SKM-1 treated with dmso at 0.1 percent for 144 hours (cell line): ENCODE measurements at regions not wholly inside any gene's neighbourhood (a gene's known extent, or its start where the extent isn't known, plus 50 kb on each side); places are given as distances from the start of the nearest gene placed in this dataset.

ENCODE experiments used
- DNase-seq: peaks from one replicate; lab custom pipeline; 2025; ENCODE audit not compliant: unreplicated experiment; lab: John Stamatoyannopoulos, UW

DNA sequence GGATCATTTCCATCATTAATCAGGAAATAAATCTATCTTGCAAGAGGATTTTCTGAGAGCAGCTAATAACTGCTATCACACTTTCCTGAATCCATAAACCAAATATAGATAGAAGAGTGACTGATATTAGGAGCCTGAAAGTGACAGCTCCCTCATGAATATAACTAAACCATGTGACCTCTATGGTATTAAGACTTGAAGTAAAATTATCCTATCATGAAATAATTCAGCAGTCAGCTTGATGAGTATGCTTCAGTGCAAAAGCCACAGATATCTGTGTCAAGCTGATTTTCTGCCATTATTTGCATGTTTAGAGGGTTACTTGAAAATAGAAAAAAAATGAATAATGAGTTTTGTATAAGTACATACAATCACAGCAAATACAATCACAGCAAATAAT, 80.1 kb upstream of the PPP1R3A start:
- DNase-seq: no peak

DNA sequence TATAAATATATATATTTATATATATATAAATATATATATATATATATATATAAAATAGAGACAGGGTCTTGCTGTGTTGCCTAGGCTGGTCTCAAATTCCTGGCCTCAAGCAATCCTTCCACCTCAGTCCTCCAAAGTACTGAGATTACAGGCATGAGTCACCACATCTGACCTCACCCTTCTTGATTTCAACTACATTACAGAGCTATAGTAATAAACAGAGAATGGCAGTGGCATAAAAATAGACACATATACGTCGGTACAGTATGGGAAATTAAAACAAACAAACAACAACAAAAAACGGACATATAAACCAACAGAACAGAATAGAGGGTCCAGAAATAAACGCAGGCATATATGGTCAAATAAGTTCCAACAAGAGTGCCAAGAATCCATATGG, 77.6 kb upstream of the PPP1R3A start:
- no peak for DNase-seq

DNA sequence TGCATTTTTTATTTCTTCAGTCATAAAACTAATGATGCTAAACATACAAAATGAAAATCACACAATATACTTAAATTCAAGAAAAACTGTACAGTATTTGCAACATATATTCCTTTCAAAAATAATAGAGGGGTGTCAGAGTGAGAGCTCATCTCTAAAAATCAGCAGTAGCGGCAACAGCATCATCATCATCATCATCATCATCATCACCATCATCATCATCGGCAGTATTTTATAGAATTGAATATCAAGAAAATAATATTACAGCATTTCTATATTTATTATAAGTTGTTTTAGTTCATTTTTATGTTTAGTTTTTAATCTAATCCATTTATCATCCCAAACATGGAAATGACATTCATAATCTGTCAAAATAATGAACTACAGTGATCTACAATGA, 67.4 kb upstream of the PPP1R3A start:
- DNase-seq: no peak

DNA sequence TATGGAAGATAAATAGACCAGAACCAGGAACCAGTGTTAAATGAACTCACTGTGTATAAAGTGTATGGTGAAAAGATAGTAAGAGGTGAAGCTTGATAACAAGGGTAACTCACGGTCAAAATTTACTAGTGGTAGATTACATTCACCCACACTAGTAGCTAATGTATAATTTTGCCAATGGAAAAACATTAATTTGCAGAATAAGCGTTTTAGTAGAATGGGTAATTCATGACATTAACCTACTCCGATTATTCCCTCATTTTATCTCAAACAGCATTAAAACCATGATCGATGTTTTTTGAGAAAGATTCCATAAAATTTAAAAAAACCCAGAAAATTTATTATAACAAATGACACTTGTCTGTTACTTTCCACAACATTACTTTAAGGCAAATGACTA, 57.7 kb upstream of the PPP1R3A start:
- no peak for DNase-seq

DNA sequence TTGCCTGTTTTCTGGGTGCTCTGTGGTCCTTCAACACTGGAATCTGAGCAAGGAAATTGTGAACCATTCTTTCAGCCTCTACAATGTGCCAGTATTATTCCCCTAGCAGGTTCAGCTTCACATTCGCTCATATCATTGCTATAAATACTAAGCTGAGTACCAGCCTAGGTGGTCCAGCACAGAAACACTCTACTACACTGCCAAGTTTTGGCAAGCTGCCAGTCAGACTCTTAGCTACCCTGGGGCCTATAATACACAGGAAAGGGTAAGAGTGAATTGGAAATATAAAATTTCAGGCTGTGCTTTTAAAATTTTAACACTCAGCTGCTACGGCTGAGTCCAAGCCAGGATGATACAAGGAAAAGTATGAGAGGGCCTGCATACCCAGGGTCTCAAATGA, 49.9 kb upstream of the PPP1R3A start:
- DNase-seq: no peak
